CD14-positive monocyte (primary cell): ENCODE measurements at regions not wholly inside any gene's neighbourhood (a gene's known extent, or its start where the extent isn't known, plus 50 kb on each side); places are given as distances from the start of the nearest gene placed in this dataset.
"Not testable (repeated sequence)": the region's sequence is repeated elsewhere in the genome, so short reads cannot be mapped to it uniquely, and the experiment has no call there.

Experiments
- DNase-seq, 3 donors: peaks; one replicate each; pipeline ENCODE4 v3.0.0-alpha.2; 2011 to 2022
- H2AFZ ChIP-seq: 2 replicates; pipeline ENCODE4 v1.6.0; 2012; ENCODE audit warnings: mild to moderate bottlenecking, low read depth, low read length, inconsistent platforms; ENCODE audit not compliant: insufficient read depth, poor library complexity, severe bottlenecking
- H3K27ac ChIP-seq, 2 donors: 1 replicate in 1 of 2; 2 replicates in 1 of 2; pipeline ENCODE4 v1.5.1; 2012 to 2013; ENCODE audit warnings: low read length in 2 of 2, control low read depth in 1 of 2, inconsistent platforms in 1 of 2, low read depth in 1 of 2, mild to moderate bottlenecking in 1 of 2
- H3K27me3 ChIP-seq, 2 donors: one replicate each; pipeline versions ENCODE4 v1.6.0 to v1.6.1; 2011 to 2013; ENCODE audit warnings: low read length in 2 of 2; ENCODE audit not compliant: control insufficient read depth in 2 of 2, insufficient read depth in 2 of 2
- H3K36me3 ChIP-seq, 2 donors: replicated peaks in 1 of 2; 1 replicate in 1 of 2; 2 replicates in 1 of 2; pipeline versions ENCODE4 v1.5.1 to v1.6.1; 2012 to 2013; ENCODE audit warnings: low read length in 2 of 2, control low read depth in 1 of 2, inconsistent platforms in 1 of 2, mild to moderate bottlenecking in 1 of 2; ENCODE audit not compliant: insufficient read depth in 2 of 2, control insufficient read depth in 1 of 2
- H3K4me1 ChIP-seq, 2 donors: 1 replicate in 1 of 2; 2 replicates in 1 of 2; pipeline versions ENCODE4 v1.5.1 to v1.6.1; 2012 to 2013; ENCODE audit warnings: low read length in 2 of 2, control low read depth in 1 of 2, inconsistent platforms in 1 of 2, mild to moderate bottlenecking in 1 of 2, moderate library complexity in 1 of 2; ENCODE audit not compliant: insufficient read depth in 2 of 2, control insufficient read depth in 1 of 2
- H3K4me2 ChIP-seq: replicated peaks from 2 replicates; pipeline ENCODE3; 2012; ENCODE audit warnings: low read length, moderate library complexity, mild to moderate bottlenecking; ENCODE audit not compliant: poor library complexity, severe bottlenecking; ENCODE audit errors: extremely low read depth
- H3K4me3 ChIP-seq, 3 experiments: fragments of 200-600 bp in 1 of 3; sonication (generic) in 1 of 3; replicated peaks in 1 of 3; 1 replicate in 2 of 3; 2 replicates in 1 of 3; pipeline ENCODE4 v1.5.1; 2011 to 2013; ENCODE audit warnings: low read length in 3 of 3, mild to moderate bottlenecking in 3 of 3, control low read depth in 2 of 3, low read depth in 2 of 3, inconsistent platforms in 1 of 3, moderate library complexity in 1 of 3
- H3K79me2 ChIP-seq: 2 replicates; pipeline ENCODE4 v1.6.0; 2012; ENCODE audit warnings: mild to moderate bottlenecking, control low read depth, inconsistent platforms, low read length, moderate library complexity; ENCODE audit not compliant: insufficient read depth
- H3K9ac ChIP-seq: 2 replicates; pipeline ENCODE4 v1.6.0; 2017; ENCODE audit warnings: low read length, mild to moderate bottlenecking; ENCODE audit not compliant: insufficient read depth, poor library complexity, severe bottlenecking
- H3K9me3 ChIP-seq, 2 donors: replicated peaks in 1 of 2; 1 replicate in 1 of 2; 2 replicates in 1 of 2; pipeline versions ENCODE4 v1.5.1 to v1.6.1; 2012 to 2013; ENCODE audit warnings: low read length in 2 of 2, control low read depth in 1 of 2; ENCODE audit not compliant: control insufficient read depth in 1 of 2, insufficient read depth in 1 of 2
- H4K20me1 ChIP-seq: 2 replicates; pipeline ENCODE4 v1.6.0; 2012; ENCODE audit warnings: mild to moderate bottlenecking, low read length, control low read depth, moderate library complexity; ENCODE audit not compliant: insufficient read depth
- H3K27ac Mint-ChIP-seq, 7 donors: one replicate each; pipeline ENCODE4 v1.8.0; 2020; ENCODE audit warnings: mild to moderate bottlenecking in 7 of 7, mixed read lengths in 7 of 7, moderate library complexity in 6 of 7, inconsistent platforms in 2 of 7
- H3K27me3 Mint-ChIP-seq, 3 donors: one replicate each; pipeline ENCODE4 v1.8.0; 2021 to 2022; ENCODE audit warnings: low read depth in 3 of 3, mild to moderate bottlenecking in 3 of 3, mixed read lengths in 3 of 3, moderate library complexity in 3 of 3, inconsistent platforms in 1 of 3
- H3K36me3 Mint-ChIP-seq, 2 donors: one replicate each; pipeline ENCODE4 v1.8.0; 2020; ENCODE audit warnings: mixed read lengths in 2 of 2, inconsistent platforms in 1 of 2, mild to moderate bottlenecking in 1 of 2
- H3K4me1 Mint-ChIP-seq: one replicate; pipeline ENCODE4 v1.8.0; 2020; ENCODE audit warnings: mild to moderate bottlenecking, mixed read lengths
- H3K4me3 Mint-ChIP-seq, 2 donors: one replicate each; pipeline ENCODE4 v1.8.0; 2020; ENCODE audit warnings: mild to moderate bottlenecking in 2 of 2, mixed read lengths in 2 of 2, moderate library complexity in 1 of 2
- H3K9me3 Mint-ChIP-seq, 7 donors: one replicate each; pipeline ENCODE4 v1.8.0; 2020 to 2022; ENCODE audit warnings: mixed read lengths in 7 of 7, mild to moderate bottlenecking in 6 of 7, moderate library complexity in 6 of 7, inconsistent platforms in 2 of 7
- CTCF ChIP-seq: fragments of 200-600 bp; IDR thresholded peaks from one replicate; pipeline ENCODE4 v1.8.0; 2022; ENCODE audit warnings: antibody characterized with exemption, mild to moderate bottlenecking
- WGBS: methylation state at CpG from one replicate; pipeline ENCODE4 v1.1.5; 2013; ENCODE audit warnings: missing lambda C conversion rate; ENCODE audit not compliant: insufficient coverage; 5-methylcytosine and 5-hydroxymethylcytosine counted together
- intact Hi-C, 2 donors: fragments of 100-400 bp; cut with micrococcal nuclease; formaldehyde crosslinking; loops; one replicate each; pipeline versions ENCODE4 v1.15.0 to v1.15.1; 2023

- H3K4me3 ChIP-seq = no peak overlapping the region
- H3K27me3 ChIP-seq = no peaks in the 10 kb centered on the region
- no peaks in the 10 kb centered on the region for H3K4me1 ChIP-seq
- H3K9ac ChIP-seq = no peak overlapping the region
- peaks cover 0 to 1% (median 0%) of the 10 kb centered on the region in 7 donors for H3K9me3 Mint-ChIP-seq
- 93% methylated on average over 12 of the region's 21 CpGs for WGBS
- H3K36me3 Mint-ChIP-seq = no peaks in the 10 kb centered on the region
- no peak for DNase-seq
- no peak overlapping the region for H3K4me2 ChIP-seq
- H3K27ac Mint-ChIP-seq = peak overlapping the region in 1 of 7 donors; percentile 37
- intact Hi-C loops = loop anchor here in 1 of 2 donors (5.0 kb wide), 1 partner anchor 717 kb away; no protein-coding TSS in a partner anchor
- H3K79me2 ChIP-seq = no peaks in the 10 kb centered on the region
- H4K20me1 ChIP-seq = no peaks in the 10 kb centered on the region
- no peak for TF ChIP-seq CTCF
- no peaks in the 10 kb centered on the region for H3K36me3 ChIP-seq
- H3K27me3 Mint-ChIP-seq = peaks cover 1 to 9% (median 5%) of the 10 kb centered on the region in 3 donors
- no peak overlapping the region for H2AFZ ChIP-seq
- H3K4me3 Mint-ChIP-seq = no peak overlapping the region
- no peaks in the 10 kb centered on the region for H3K9me3 ChIP-seq
- H3K4me1 Mint-ChIP-seq = peaks cover 5% of the 10 kb centered on the region
- no peak overlapping the region for H3K27ac ChIP-seq
Measured at GRCh38 chr2:236354973-236355595, 90.9 kb upstream of the ASB18 start.

- H3K27me3 Mint-ChIP-seq = peaks cover 1 to 6% (median 5%) of the 10 kb centered on the region in 3 donors
- Histone ChIP-seq H3K9ac (no peak overlapping the region), H3K36me3 (no peaks in the 10 kb centered on the region), H3K4me1 (no peaks in the 10 kb centered on the region), H4K20me1 (no peaks in the 10 kb centered on the region), H3K4me3 (no peak overlapping the region), H3K4me2 (no peak overlapping the region), H3K79me2 (no peaks in the 10 kb centered on the region), H3K27me3 (no peaks in the 10 kb centered on the region), H3K27ac (no peak overlapping the region), H2AFZ (no peak overlapping the region), H3K9me3 (no peaks in the 10 kb centered on the region)
- H3K9me3 Mint-ChIP-seq = peaks cover 0 to 1% (median 0%) of the 10 kb centered on the region in 7 donors
- intact Hi-C loops = no loop called here
- H3K4me1 Mint-ChIP-seq = peaks cover 5% of the 10 kb centered on the region
- TF ChIP-seq CTCF = no peak
- no peak overlapping the region for H3K4me3 Mint-ChIP-seq
- H3K36me3 Mint-ChIP-seq = no peaks in the 10 kb centered on the region
- WGBS = 91% methylated on average over 4 of the region's 9 CpGs
- H3K27ac Mint-ChIP-seq = peak overlapping the region in 1 of 7 donors; percentile 57
- no peak for DNase-seq
Measured at GRCh38 chr2:236355911-236356310, 91.7 kb upstream of the ASB18 start.

GRCh38 chr2:236356321-236356720 lies 92.1 kb upstream of the ASB18 start:
- H3K4me3 Mint-ChIP-seq, H3K4me1 ChIP-seq, H3K36me3 ChIP-seq, H3K27ac Mint-ChIP-seq, DNase-seq, H3K9me3 ChIP-seq, H3K4me2 ChIP-seq, H3K27me3 Mint-ChIP-seq, H3K27me3 ChIP-seq, H3K27ac ChIP-seq, intact Hi-C loops, H3K9me3 Mint-ChIP-seq, H3K9ac ChIP-seq, H3K36me3 Mint-ChIP-seq, H2AFZ ChIP-seq, H3K4me3 ChIP-seq, H4K20me1 ChIP-seq, H3K79me2 ChIP-seq, H3K4me1 Mint-ChIP-seq: not testable (repeated sequence)
- no CpG with 5 or more reads among the region's 11 CpGs for WGBS
